ENCODE measurements at regions not wholly inside any gene's neighbourhood (a gene's known extent, or its start where the extent isn't known, plus 50 kb on each side); places are given as distances from the start of the nearest gene placed in this dataset.
A peak's percentile ranks its signal among the peaks of the same experiment; 100 is the strongest.

- CTCF ChIA-PET, result no interaction called here
- Histone ChIP-seq H3K27ac (ENCODE audit: low read depth, low read length) (no peak overlapping the region), H3K9me3 (ENCODE audit: control insufficient read depth, insufficient read depth, low read length) (peaks cover 8% of the 10 kb centered on the region), H3K4me3 (ENCODE audit: low read depth, low read length) (no peak overlapping the region), H3K27me3 (ENCODE audit: control insufficient read depth, insufficient read depth, low read length) (peaks cover 53% of the 10 kb centered on the region)
- DNase-seq (ENCODE audit: low read depth, low spot score), result no peak
- POLR2A ChIA-PET, result no interaction called here
- no peak for TF ChIP-seq CTCF (IDR thresholded peaks at IDR 0.05; ENCODE audit: low read depth, low read length)
These were observed 241.8 kb downstream of the TFCP2L1 start for GRCh38 chr2:121043061-121043826.

- ChIA-PET POLR2A (no interaction called here), CTCF (interaction anchor here (0.6 kb wide), 1 partner anchor 249 kb away, joined by 5 read pairs; no protein-coding TSS in a partner anchor)
- Histone ChIP-seq H3K27me3 (ENCODE audit: control insufficient read depth, insufficient read depth, low read length) (peaks cover 50% of the 10 kb centered on the region), H3K9me3 (ENCODE audit: control insufficient read depth, insufficient read depth, low read length) (peaks cover 8% of the 10 kb centered on the region), H3K4me3 (ENCODE audit: low read depth, low read length) (no peak overlapping the region), H3K27ac (ENCODE audit: low read depth, low read length) (no peak overlapping the region)
- no peak for TF ChIP-seq CTCF (IDR thresholded peaks at IDR 0.05; ENCODE audit: low read depth, low read length)
- DNase-seq (ENCODE audit: low read depth, low spot score), result no peak
These were observed 241.2 kb downstream of the TFCP2L1 start for GRCh38 chr2:121043827-121044222.

GRCh38 chr2:121044412-121044811 is 240.6 kb downstream of the TFCP2L1 start:
- Histone ChIP-seq H3K9me3 (ENCODE audit: control insufficient read depth, insufficient read depth, low read length) (peaks cover 8% of the 10 kb centered on the region), H3K27ac (ENCODE audit: low read depth, low read length) (no peak overlapping the region), H3K27me3 (ENCODE audit: control insufficient read depth, insufficient read depth, low read length) (peaks cover 50% of the 10 kb centered on the region), H3K4me3 (ENCODE audit: low read depth, low read length) (no peak overlapping the region)
- POLR2A ChIA-PET, result no interaction called here
- CTCF ChIA-PET, result interaction anchor here (0.6 to 1.0 kb wide), 2 partner anchors 27 to 249 kb away, joined by 4 to 5 read pairs; no protein-coding TSS in a partner anchor
- 0 out of 2 replicates have a peak, but pooled peaks have one; percentile 6 for TF ChIP-seq CTCF (IDR thresholded peaks at IDR 0.05; ENCODE audit: low read depth, low read length)
- DNase-seq (ENCODE audit: low read depth, low spot score), result no peak

GRCh38 chr2:121045245-121045644 is 239.8 kb downstream of the TFCP2L1 start:
- H3K27me3 ChIP-seq (ENCODE audit: control insufficient read depth, insufficient read depth, low read length), result peaks cover 53% of the 10 kb centered on the region
- H3K4me3 ChIP-seq (ENCODE audit: low read depth, low read length), result no peak overlapping the region
- no peak for TF ChIP-seq CTCF (IDR thresholded peaks at IDR 0.05; ENCODE audit: low read depth, low read length)
- ChIA-PET CTCF (interaction anchor here (1.0 kb wide), 1 partner anchor 27 kb away, joined by 4 read pairs; no protein-coding TSS in a partner anchor), POLR2A (no interaction called here)
- no peak overlapping the region for H3K27ac ChIP-seq (ENCODE audit: low read depth, low read length)
- H3K9me3 ChIP-seq (ENCODE audit: control insufficient read depth, insufficient read depth, low read length), result peaks cover 8% of the 10 kb centered on the region
- no peak for DNase-seq (ENCODE audit: low read depth, low spot score)

GRCh38 chr2:121046335-121046734 is 238.7 kb downstream of the TFCP2L1 start:
- POLR2A ChIA-PET, result no interaction called here
- CTCF ChIA-PET, result interaction anchor here (1.0 kb wide), 1 partner anchor 14 kb away, joined by 3 read pairs; no protein-coding TSS in a partner anchor
- H3K4me3 ChIP-seq (ENCODE audit: low read depth, low read length), result no peak overlapping the region

More at GRCh38 chr2:121046335-121046734, 238.7 kb downstream of the TFCP2L1 start:
- no peak for DNase-seq (ENCODE audit: low read depth, low spot score)
- Histone ChIP-seq H3K9me3 (ENCODE audit: control insufficient read depth, insufficient read depth, low read length) (peaks cover 8% of the 10 kb centered on the region), H3K27ac (ENCODE audit: low read depth, low read length) (no peak overlapping the region), H3K27me3 (ENCODE audit: control insufficient read depth, insufficient read depth, low read length) (peaks cover 56% of the 10 kb centered on the region)
- no peak for TF ChIP-seq CTCF (IDR thresholded peaks at IDR 0.05; ENCODE audit: low read depth, low read length)

Measured in AG04450 (cell line).